H1 (cell line): ENCODE measurements at regions not wholly inside any gene's neighbourhood (a gene's known extent, or its start where the extent isn't known, plus 50 kb on each side); places are given as distances from the start of the nearest gene placed in this dataset.

Experiments used
- PHF8 ChIP-seq: fragments of 200-600 bp; sonication (generic); conservative IDR thresholded peaks from 2 replicates; pipeline ENCODE4 v1.7.1; 2012; ENCODE audit warnings: low read depth, mild to moderate bottlenecking, inconsistent platforms, low read length, moderate library complexity
- RXRA ChIP-seq: IDR thresholded peaks from 2 replicates; pipeline ENCODE4 v1.6.1; 2011; ENCODE audit warnings: low read depth, mild to moderate bottlenecking, low read length, moderate library complexity; ENCODE audit not compliant: insufficient read depth

DNA sequence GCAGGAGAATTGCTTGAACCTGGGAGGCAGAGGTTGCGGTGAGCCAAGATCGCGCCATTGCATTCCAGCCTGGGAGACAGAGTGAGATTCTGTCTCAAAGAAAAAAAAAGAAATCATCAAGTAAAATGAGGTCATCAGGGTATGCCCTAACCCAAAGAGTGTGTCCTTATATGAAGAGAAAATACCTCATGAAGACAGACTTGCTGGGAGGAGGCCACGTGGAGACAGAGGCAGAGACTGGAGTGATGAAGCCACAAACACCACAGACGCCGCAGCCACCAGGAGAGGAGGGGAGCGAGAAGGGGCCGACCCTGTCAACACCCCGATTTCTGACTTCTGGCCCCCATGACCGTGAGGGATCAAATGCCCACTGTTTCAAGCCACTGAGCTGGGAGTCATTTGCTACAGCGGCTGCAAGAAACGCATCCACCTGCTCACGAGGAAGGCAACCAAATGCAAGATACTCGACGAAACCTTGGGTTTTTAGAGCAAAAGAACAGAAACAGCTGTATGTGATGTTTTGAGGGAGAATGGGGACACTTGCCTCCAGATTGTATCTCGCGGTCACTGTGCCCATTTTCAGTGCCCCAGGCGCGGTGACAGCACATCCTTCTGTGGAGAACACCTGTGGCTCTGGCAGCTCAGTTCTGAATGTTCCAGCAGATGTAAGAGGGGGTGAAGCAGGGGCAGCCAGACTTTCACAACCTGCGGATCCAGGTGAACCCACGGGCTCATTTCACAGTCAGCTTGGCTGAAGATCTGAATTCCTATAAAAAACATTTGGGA is 1317.2 kb downstream of the TBC1D22A start (continued):
- TF ChIP-seq RXRA (no peak), PHF8 (no peak)
